ENCODE measurements at regions not wholly inside any gene's neighbourhood (a gene's known extent, or its start where the extent isn't known, plus 50 kb on each side); places are given as distances from the start of the nearest gene placed in this dataset.
"Not testable (repeated sequence)": the region's sequence is repeated elsewhere in the genome, so short reads cannot be mapped to it uniquely, and the experiment has no call there.

GRCh38 chrY:7588176-7588575 is 676.6 kb upstream of the AMELY start:
- DNase-seq: not testable (repeated sequence)

GRCh38 chrY:7562541-7562940 is 651.0 kb upstream of the AMELY start:
- DNase-seq: no peak

- DNase-seq: no peak
Observed at GRCh38 chrY:7557675-7558074, 646.1 kb upstream of the AMELY start.

- DNase-seq: no peak
Observed at GRCh38 chrY:7555006-7555405, 643.5 kb upstream of the AMELY start.

GRCh38 chrY:7545060-7545459 is 633.5 kb upstream of the AMELY start:
- no peak for DNase-seq

- no peak for DNase-seq
Observed at GRCh38 chrY:7544172-7544770, 632.7 kb upstream of the AMELY start.

GRCh38 chrY:7543506-7543905 is 632.0 kb upstream of the AMELY start:
- DNase-seq: no peak

GRCh38 chrY:7542256-7542858 is 630.8 kb upstream of the AMELY start:
- no peak for DNase-seq

GRCh38 chrY:7529396-7529795 is 617.8 kb upstream of the AMELY start:
- DNase-seq: no peak

GRCh38 chrY:7527568-7527967 is 616.0 kb upstream of the AMELY start:
- DNase-seq: not testable (repeated sequence)

GRCh38 chrY:7518387-7518786 is 606.8 kb upstream of the AMELY start:
- DNase-seq: no peak

GRCh38 chrY:7516268-7516667 is 604.7 kb upstream of the AMELY start:
- DNase-seq: no peak

GRCh38 chrY:7515812-7516211 is 604.3 kb upstream of the AMELY start:
- no peak for DNase-seq

- DNase-seq: no peak
Observed at GRCh38 chrY:7502896-7503295, 591.3 kb upstream of the AMELY start.

- no peak for DNase-seq
Observed at GRCh38 chrY:7501236-7501635, 589.7 kb upstream of the AMELY start.

GRCh38 chrY:7496001-7496400 is 584.4 kb upstream of the AMELY start:
- no peak for DNase-seq

- not testable (repeated sequence) for DNase-seq
Observed at GRCh38 chrY:7484455-7485285, 573.1 kb upstream of the AMELY start.

GRCh38 chrY:7471976-7472375 is 560.4 kb upstream of the AMELY start:
- DNase-seq: no peak

- no peak for DNase-seq
Observed at GRCh38 chrY:7470037-7470436, 558.5 kb upstream of the AMELY start.

- no peak for DNase-seq
Observed at GRCh38 chrY:7468951-7469745, 557.6 kb upstream of the AMELY start.

- no peak for DNase-seq
Observed at GRCh38 chrY:7467796-7468520, 556.4 kb upstream of the AMELY start.

- DNase-seq: no peak
Observed at GRCh38 chrY:7465185-7465621, 553.7 kb upstream of the AMELY start.

- no peak for DNase-seq
Observed at GRCh38 chrY:7464742-7465141, 553.2 kb upstream of the AMELY start.
